ENCODE measurements at regions not wholly inside any gene's neighbourhood (a gene's known extent, or its start where the extent isn't known, plus 50 kb on each side); places are given as distances from the start of the nearest gene placed in this dataset.
"Not testable (repeated sequence)": the region's sequence is repeated elsewhere in the genome, so short reads cannot be mapped to it uniquely, and the experiment has no call there.

- no peak for DNase-seq
These were observed 76.4 kb downstream of the MAGED4 start for GRCh38 chrX:52261125-52261462.

DNA sequence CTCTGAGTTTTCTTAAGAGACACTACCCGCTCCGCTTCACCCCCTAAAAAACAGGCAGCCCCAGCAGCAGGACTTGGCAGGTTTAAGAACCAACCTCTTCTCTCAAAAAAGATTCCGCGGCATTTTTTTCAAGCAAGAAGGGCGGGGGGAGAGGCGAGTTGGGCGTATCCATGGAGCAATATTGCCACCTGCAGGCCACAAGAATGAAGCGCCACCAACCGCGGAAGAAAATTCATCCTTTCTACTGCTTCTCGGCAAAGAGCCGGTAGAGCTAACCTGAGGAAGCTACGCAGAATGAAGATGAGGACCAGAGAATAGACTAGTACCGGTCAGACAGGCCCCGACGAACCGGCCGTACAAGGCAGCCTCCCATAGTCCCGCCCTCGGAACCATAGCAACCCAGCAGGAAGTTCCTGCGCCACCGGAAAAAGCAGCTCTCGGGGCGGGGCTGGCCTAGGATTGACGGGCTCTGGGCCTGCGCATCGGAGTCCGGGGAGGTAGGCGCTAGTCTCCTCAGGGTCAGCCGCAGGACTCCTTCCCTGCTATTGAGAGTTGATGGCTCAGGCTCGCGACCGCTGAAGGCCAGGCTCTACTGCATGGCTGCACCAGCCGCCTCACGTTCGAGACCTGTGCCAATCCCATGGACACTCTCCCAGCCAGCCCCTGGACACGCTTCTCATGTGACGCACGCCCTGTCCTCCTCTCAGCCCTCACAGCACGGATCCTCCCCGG is 76.9 kb downstream of the MAGED4 start:
- DNase-seq = peak; percentile 88 to 94

DNA sequence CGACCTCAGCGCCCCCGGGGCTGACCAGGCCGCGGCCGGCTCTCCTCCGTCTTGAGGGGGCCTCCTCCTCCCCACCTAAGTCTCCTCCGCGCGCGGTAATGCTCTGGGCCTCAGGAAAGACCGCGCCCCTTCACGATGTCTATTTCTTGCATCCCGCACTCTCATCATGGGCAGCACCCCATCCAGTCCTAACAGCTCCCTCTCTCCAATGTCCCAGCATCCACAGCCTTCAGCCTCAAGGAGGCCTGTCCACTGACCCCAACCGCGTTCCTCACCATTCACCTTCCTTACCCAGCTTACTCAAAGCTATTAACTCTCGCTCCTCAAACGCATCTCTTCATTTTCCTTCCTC is 77.5 kb downstream of the MAGED4 start:
- no peak for DNase-seq

- no peak for DNase-seq
These were observed 78.7 kb downstream of the MAGED4 start for GRCh38 chrX:52263417-52263816.

DNA sequence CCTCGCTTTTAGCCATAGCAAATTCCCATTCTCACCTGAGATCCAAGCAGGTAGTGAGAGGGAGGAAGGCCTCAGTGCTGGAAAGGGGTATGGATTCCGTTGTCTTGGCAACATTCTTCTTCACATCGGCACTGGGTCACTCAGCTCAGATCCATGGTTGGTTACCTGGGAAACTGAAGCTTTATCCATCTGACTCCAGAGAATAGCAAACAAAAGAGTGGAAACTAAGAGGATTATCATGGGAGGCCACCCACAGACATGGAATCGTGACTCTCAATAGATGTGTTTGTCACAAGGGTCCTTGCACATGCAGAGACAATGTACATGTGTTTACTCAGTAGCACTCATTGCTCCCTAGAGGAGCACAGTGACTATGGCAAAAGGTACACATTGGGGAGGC is 81.0 kb downstream of the MAGED4 start:
- no peak for DNase-seq

DNA sequence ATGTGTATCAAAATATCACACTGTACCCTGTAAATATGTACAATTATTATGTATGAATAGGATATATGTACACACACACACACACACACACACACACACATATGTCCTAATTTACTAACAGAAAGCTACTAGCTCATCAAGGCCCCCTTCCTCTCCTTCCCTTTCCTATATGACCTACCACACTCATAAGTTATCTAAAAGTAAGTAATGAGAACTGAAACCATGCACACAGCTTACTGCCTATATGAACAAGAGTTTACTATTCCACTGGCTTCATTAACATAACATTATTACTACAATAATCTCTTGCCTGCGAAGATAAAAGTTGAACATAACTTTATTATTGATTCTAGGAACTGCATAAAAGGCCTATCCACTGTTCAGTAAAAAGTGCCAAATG is 83.8 kb downstream of the MAGED4 start:
- not testable (repeated sequence) for DNase-seq

DNA sequence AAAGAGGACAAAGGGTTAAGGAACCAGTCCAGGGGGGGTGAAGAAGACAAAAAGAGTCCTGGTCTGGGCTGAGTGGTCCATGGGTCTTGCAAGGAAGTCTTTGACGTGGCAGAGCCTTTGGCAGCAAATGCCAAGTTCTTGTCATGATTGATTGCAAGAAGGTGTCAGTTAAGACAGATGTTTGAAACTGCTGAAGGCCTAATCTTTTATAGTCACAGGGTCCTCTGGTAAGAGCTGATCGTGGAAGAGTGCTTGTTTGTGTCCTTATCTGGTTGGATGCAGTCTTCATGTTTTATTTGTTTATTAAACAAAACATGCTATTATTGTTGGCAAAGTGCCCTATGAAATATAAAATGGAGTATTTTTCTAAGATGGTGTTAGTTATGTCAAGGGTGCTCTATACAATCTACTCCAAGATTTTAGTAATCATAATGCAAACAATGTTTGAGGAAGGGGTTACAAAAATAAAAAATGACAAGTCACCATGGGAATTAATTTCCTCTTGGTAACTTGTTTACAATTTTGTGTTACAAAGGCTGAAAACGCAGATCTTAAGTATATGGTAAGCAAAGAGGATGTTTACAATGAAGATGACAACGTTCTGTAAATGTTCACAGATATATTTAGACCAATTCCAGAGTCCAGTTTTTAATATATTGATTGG is 85.9 kb downstream of the MAGED4 start:
- no peak for DNase-seq

DNA sequence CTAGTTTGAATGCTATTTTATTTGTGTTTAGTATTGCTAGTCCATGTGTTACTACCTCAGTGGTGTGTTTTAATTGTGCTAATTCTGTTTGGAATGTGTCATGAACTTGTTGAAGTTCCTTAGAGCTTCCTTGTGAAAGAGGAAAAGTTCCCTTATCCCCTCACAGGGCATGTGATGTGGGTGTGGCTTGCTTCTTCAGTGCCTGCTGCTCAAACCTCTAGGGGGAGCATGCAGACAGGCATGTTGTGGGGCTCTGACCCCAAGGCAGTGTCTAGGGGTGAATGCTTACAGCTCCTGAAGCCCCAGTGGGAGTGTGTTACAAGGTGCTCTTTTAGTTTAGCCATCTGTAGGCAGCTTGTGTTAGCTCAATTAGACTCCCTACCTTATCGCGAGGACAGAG is 86.5 kb downstream of the MAGED4 start:
- no peak for DNase-seq

DNA sequence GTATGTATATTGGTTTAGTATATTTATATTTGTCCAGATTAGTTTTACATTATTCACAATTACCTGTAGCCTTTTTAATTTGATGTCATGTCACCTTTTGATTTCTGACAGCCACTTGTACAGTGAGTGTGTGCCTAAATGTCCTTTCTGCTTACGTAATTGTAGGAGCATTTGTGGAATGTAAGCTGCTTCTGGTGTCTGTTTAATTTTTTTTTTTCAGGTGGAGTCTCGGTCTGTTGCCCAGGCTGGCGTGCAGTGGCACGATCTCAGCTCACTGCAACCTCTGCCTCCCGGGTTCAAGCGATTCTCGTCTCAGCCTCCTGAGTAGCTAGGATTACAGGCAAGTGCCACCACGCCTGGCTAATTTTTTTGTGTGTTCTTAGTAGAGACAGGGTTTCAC is 91.2 kb upstream of the XAGE2 start:
- no peak for DNase-seq

GRCh38 chrX:52280812-52281211 is 88.0 kb upstream of the XAGE2 start:
- no peak for DNase-seq

DNA sequence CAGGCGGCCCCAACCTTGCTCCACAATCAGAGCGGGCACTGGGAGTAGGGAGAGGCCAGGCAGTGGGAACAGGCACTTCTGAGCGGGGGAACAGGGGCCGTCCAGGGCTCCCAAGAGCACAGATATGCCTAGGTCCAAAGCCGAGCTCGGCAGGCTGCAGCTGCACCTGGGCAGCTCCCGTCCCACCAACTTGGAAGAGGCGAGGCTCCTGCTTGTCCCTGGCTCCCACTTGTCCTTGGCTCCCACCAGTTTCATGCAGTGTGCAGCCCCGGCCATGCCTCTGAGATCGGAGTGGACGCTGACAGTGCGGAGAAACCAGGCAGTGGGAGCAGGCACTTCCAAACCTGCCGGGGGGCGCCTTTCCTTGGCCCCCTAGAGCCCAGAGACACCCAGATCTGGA is 84.0 kb upstream of the XAGE2 start:
- DNase-seq = no peak

DNA sequence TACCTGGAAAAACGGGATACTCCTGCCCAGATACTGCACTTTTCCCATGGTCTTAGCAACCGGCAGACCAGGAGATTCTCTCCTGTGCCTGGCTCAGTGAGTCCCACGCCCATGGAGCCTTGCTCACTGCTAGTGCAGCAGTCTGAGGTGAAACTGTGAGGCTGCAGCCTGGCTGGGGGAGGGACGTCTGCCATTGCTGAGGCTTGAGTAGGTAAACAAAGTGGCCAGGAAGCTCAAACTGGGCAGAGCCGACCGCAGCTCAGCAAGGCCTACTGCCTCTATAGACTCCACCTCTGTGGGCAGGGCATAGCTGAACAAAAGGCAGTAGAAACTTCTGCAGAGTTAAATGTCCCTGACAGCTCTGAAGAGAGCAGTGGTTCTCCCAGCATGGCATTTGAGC is 69.9 kb upstream of the XAGE2 start:
- DNase-seq = not testable (repeated sequence)

DNA sequence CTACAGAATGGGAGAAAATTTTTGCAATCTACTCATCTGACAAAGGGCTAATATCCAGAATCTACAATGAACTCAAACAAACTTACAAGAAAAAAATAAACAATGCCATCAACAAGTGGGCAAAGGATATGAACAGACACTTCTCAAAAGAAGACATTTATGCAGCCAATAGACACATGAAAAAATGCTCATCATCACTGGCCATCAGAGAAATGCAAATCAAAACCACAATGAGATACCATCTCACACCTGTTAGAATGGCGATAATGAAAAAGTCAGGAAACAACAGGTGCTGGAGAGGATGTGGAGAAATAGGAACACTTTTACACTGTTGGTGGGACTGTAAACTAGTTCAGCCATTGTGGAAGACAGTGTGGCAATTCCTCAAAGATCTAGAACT is 60.3 kb upstream of the XAGE2 start:
- DNase-seq = not testable (repeated sequence)
